Esophagus squamous epithelium (tissue), 5 donors: ENCODE measurements at regions not wholly inside any gene's neighbourhood (a gene's known extent, or its start where the extent isn't known, plus 50 kb on each side); places are given as distances from the start of the nearest gene placed in this dataset.

Experiments used
- DNase-seq: peaks from one replicate; lab custom pipeline; 2025; lab: John Stamatoyannopoulos, UW
- H3K27ac ChIP-seq, 4 donors: fragments of 200-600 bp; sonication (generic); one replicate each; pipeline ENCODE4 v1.5.1; 2016 to 2019; ENCODE audit warnings: mild to moderate bottlenecking in 1 of 4
- H3K27me3 ChIP-seq, 4 donors: fragments of 200-600 bp; sonication (generic); 1 replicate in 3 of 4; 2 replicates in 1 of 4; pipeline versions ENCODE4 v1.5.1 to v1.6.0; 2017 to 2021; ENCODE audit warnings: antibody characterized with exemption in 1 of 4
- H3K36me3 ChIP-seq, 3 donors: fragments of 200-600 bp; sonication (generic); one replicate each; pipeline ENCODE4 v1.5.1; 2016 to 2019
- H3K4me1 ChIP-seq, 3 donors: fragments of 200-600 bp; sonication (generic); one replicate each; pipeline ENCODE4 v1.5.1; 2017 to 2019
- H3K4me3 ChIP-seq, 4 donors: fragments of 200-600 bp; sonication (generic); 1 replicate in 3 of 4; 2 replicates in 1 of 4; pipeline ENCODE4 v1.5.1; 2016 to 2019; ENCODE audit warnings: mild to moderate bottlenecking in 2 of 4, moderate library complexity in 1 of 4
- H3K9me3 ChIP-seq, 3 donors: fragments of 200-600 bp; sonication (generic); one replicate each; pipeline ENCODE4 v1.5.1; 2016 to 2019
- POLR2A ChIP-seq, 4 donors: fragments of 450-650 bp; IDR thresholded peaks; one replicate each; pipeline ENCODE4 v1.6.1; 2017; ENCODE audit warnings: antibody characterized with exemption in 4 of 4, mild to moderate bottlenecking in 4 of 4, moderate library complexity in 3 of 4
- WGBS, 2 donors: methylation state at CpG; one replicate each; pipeline ENCODE4 v1.1.5; 2018; 5-methylcytosine and 5-hydroxymethylcytosine counted together
- intact Hi-C: fragments of 100-400 bp; cut with DNase I; formaldehyde crosslinking; loops from one replicate; pipeline ENCODE4 v1.15.0; 2022
- TF ChIP-seq, protein P1 (sequence below), 6 experiments: fragments of 450-650 bp in 4 of 6; fragments of 200-600 bp in 2 of 6; sonication (generic) in 2 of 6; IDR thresholded peaks; one replicate each; pipeline ENCODE4 v1.5.1; 2016 to 2019; ENCODE audit warnings: antibody characterized with exemption in 6 of 6, mild to moderate bottlenecking in 4 of 6, moderate library complexity in 4 of 6
- donor health status: DM: yes; HTN: yes; CAD: no.

DNA sequence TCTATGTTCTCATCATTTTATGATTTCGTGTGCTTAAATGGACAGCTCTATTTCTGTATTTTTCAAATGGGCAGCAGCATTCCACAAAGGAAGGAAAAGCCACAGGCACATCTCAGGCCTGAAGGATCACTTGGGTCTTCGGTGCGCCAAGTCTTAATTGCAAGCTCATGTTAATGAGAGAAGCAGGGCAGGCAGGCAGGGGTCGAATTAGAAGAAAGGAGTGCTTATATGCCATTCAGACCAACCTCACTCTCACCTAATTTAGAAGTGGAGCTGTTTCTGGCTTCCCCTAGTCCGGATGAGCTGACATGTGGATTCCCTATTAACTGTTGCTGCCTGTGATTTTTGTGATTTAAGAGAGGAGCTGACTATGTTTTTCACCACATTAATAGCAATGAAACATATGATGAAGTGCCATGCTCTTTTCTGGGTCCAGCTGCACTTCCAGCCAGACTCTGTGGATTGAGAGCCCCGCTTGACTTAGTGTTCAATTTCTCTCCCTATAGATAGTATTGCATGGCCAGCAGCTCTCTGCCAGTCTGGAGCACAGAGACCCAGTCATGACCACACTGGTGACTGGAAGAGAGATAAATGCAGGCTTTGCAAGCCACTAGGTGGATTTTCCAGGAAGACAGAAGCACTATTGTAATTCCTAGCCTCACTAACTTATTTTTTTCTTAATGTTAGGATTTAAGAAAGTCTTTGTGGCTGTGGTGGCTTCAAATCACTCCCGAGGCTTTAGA lies 373.9 kb upstream of the FAT3 start:
- WGBS, 2 donors: 68 to 75% methylated on average over 4 to 7 of the region's 7 CpGs
- Histone ChIP-seq H3K27me3 (no peaks in the 10 kb centered on the region), H3K27ac (no peak overlapping the region), H3K4me1 (no peaks in the 10 kb centered on the region), H3K4me3 (no peak overlapping the region), H3K36me3 (no peaks in the 10 kb centered on the region), H3K9me3 (no peaks in the 10 kb centered on the region)
- intact Hi-C loops: no loop called here
- TF ChIP-seq, protein P1, sequence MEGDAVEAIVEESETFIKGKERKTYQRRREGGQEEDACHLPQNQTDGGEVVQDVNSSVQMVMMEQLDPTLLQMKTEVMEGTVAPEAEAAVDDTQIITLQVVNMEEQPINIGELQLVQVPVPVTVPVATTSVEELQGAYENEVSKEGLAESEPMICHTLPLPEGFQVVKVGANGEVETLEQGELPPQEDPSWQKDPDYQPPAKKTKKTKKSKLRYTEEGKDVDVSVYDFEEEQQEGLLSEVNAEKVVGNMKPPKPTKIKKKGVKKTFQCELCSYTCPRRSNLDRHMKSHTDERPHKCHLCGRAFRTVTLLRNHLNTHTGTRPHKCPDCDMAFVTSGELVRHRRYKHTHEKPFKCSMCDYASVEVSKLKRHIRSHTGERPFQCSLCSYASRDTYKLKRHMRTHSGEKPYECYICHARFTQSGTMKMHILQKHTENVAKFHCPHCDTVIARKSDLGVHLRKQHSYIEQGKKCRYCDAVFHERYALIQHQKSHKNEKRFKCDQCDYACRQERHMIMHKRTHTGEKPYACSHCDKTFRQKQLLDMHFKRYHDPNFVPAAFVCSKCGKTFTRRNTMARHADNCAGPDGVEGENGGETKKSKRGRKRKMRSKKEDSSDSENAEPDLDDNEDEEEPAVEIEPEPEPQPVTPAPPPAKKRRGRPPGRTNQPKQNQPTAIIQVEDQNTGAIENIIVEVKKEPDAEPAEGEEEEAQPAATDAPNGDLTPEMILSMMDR (IDR thresholded peaks at IDR 0.05): no peak
- no peak for DNase-seq

DNA sequence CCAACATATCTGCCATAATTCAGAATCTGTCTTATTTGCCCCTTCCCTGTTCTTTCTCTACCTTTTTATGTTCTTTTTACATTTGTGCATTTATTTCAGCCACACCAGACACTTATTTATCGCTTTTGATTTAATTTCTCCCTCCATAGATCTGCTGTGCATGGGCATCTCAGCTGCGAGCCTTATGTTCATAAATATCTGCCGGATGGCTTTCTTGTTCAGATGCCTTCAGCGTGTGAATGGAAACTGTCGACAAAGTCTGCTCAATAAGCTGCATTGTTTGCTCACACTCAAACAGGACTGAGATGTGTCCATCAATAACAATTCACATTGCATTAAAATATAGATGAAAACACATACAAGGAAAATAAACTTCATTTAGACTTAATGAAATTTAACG lies 374.6 kb upstream of the FAT3 start:
- intact Hi-C loops: no loop called here

DNA sequence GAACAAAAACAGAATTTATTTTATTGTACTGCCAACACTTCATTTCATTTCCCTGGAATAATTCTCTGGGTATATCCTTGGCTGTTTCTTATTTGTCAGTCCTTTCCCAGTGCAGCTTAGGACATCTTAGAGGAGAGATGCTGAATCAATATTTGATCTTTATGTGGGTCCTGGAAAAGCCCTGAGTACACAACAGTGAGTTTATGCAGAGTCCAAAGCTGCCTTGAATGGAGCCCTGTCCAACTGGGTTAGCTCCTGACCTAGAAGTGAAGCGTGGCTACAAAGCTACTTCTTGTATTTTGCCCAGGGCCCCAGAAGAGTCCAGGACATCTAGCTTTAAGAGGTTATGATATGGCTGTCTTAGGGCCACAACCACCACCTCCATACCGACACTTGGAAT lies 378.0 kb upstream of the FAT3 start:
- H3K27me3 ChIP-seq: no peaks in the 10 kb centered on the region
- H3K4me3 ChIP-seq: no peak overlapping the region
- no peak overlapping the region for H3K27ac ChIP-seq
- no peak for DNase-seq
- H3K9me3 ChIP-seq: no peaks in the 10 kb centered on the region
- no peaks in the 10 kb centered on the region for H3K4me1 ChIP-seq
- H3K36me3 ChIP-seq: no peaks in the 10 kb centered on the region
- TF ChIP-seq, protein P1 (IDR thresholded peaks at IDR 0.05): no peak
- no peak for TF ChIP-seq POLR2A (IDR thresholded peaks at IDR 0.05)
- intact Hi-C loops: no loop called here
- 57 to 81% methylated on average over 1 to 2 of the region's 2 CpGs for WGBS, 2 donors

More for the DNA sequence above, 374.6 kb upstream of the FAT3 start:
- Histone ChIP-seq H3K27me3 (no peaks in the 10 kb centered on the region), H3K27ac (no peak overlapping the region), H3K36me3 (no peaks in the 10 kb centered on the region), H3K9me3 (no peaks in the 10 kb centered on the region), H3K4me1 (no peaks in the 10 kb centered on the region), H3K4me3 (no peak overlapping the region)
- no peak for DNase-seq
- no peak for TF ChIP-seq POLR2A (IDR thresholded peaks at IDR 0.05)
- TF ChIP-seq, protein P1 (IDR thresholded peaks at IDR 0.05): no peak
- WGBS, 2 donors: 84 to 86% methylated on average over 6 of the region's 6 CpGs

DNA sequence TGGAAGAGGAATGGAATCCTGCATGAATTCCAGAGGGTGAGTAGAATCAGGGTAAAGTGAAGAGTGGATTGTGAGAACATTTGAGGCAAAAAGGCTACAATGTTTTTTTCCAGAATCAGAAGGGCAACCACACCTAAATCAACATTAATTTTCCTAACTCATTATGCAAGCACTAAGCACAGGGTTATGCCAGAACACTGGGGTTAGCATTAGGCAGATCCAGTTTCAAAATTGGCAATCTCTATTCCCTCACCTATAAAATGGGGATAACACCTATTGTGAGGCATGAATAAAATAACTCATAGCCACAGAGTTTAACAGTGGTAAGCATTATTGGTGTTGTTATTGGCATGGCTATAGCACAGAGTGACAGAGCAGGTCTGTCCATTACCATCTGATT lies 378.6 kb upstream of the FAT3 start:
- no peak for DNase-seq
- no peak overlapping the region for H3K4me3 ChIP-seq
- H3K36me3 ChIP-seq: no peaks in the 10 kb centered on the region
- H3K27ac ChIP-seq: no peak overlapping the region
- intact Hi-C loops: no loop called here
- no peaks in the 10 kb centered on the region for H3K4me1 ChIP-seq
- TF ChIP-seq, protein P1 (IDR thresholded peaks at IDR 0.05): no peak
- H3K27me3 ChIP-seq: no peaks in the 10 kb centered on the region
- no peaks in the 10 kb centered on the region for H3K9me3 ChIP-seq

DNA sequence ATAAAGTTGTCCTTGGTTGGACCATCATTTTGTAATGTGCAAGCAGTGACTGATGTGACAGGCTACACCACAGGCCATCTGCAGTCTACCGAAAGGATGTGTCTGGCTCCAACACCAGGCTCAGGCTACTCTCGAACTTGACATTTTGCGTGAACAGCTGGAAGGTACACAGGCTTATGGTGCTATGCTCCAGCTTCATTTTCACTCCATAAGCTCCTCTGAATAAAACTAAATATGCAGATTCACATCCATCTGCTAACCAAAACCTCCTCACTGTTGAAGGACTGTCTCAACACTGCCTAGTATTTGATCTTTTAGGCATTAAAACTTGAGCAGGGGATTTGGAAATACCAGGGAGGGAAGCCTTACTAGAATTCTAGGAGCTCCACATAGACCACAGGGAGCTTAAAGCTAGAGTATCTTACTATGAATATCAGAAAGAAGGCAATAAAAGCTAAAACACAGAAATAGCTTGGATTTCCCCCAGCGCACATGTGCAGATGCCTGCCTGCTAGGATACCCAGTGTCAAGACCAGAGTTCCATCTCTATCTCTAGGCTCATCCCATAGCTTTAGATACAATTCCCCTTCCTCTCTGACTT lies 383.9 kb upstream of the FAT3 start:
- intact Hi-C loops: no loop called here
- no peaks in the 10 kb centered on the region for H3K9me3 ChIP-seq
- no peak overlapping the region for H3K4me3 ChIP-seq
- TF ChIP-seq, protein P1 (IDR thresholded peaks at IDR 0.05): no peak
- no peak for TF ChIP-seq POLR2A (IDR thresholded peaks at IDR 0.05)
- no peaks in the 10 kb centered on the region for H3K27me3 ChIP-seq
- no peaks in the 10 kb centered on the region for H3K36me3 ChIP-seq
- 85 to 91% methylated on average over 4 of the region's 4 CpGs for WGBS, 2 donors
- no peak for DNase-seq
- H3K27ac ChIP-seq: no peak overlapping the region
- no peaks in the 10 kb centered on the region for H3K4me1 ChIP-seq
